ENCODE measurements at regions not wholly inside any gene's neighbourhood (a gene's known extent, or its start where the extent isn't known, plus 50 kb on each side); places are given as distances from the start of the nearest gene placed in this dataset.

DNA sequence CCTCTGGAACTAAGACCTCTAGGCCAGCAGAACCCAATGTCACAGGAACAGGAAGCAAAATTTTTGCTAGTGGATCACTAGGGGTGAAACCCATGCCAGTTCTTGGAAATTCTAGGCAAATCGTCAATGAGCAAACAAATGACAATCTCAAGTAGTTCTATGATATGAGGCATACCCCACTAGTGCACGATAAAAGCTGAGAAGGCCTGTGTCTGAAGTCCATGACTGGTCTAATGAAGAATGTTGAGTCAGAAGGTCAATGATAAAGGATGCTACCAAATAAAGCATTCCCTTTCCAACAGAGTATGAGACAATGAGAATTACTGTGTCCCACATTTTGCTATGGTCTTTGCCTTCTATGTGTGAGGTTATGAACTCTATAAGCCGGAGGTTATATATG, 149.4 kb upstream of the NOX3 start:
- no peak for DNase-seq (ENCODE audit: low spot score)
- TF ChIP-seq, protein P1, sequence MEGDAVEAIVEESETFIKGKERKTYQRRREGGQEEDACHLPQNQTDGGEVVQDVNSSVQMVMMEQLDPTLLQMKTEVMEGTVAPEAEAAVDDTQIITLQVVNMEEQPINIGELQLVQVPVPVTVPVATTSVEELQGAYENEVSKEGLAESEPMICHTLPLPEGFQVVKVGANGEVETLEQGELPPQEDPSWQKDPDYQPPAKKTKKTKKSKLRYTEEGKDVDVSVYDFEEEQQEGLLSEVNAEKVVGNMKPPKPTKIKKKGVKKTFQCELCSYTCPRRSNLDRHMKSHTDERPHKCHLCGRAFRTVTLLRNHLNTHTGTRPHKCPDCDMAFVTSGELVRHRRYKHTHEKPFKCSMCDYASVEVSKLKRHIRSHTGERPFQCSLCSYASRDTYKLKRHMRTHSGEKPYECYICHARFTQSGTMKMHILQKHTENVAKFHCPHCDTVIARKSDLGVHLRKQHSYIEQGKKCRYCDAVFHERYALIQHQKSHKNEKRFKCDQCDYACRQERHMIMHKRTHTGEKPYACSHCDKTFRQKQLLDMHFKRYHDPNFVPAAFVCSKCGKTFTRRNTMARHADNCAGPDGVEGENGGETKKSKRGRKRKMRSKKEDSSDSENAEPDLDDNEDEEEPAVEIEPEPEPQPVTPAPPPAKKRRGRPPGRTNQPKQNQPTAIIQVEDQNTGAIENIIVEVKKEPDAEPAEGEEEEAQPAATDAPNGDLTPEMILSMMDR (conservative IDR thresholded peaks at IDR 0.05; ENCODE audit: low read length): no peak
- TF ChIP-seq EZH2phosphoT487 (IDR thresholded peaks at IDR 0.05; ENCODE audit: borderline replicate concordance, low read depth, low read length): no peak
- Histone ChIP-seq H3K36me3 (ENCODE audit: insufficient read depth, low read length) (no peaks in the 10 kb centered on the region), H2AFZ (ENCODE audit: low read length) (no peak overlapping the region), H3K4me1 (ENCODE audit: insufficient read depth, low read length, poor library complexity, severe bottlenecking) (no peaks in the 10 kb centered on the region), H3K9me2 (ENCODE audit: insufficient read depth, low read length) (no peaks in the 10 kb centered on the region), H4K20me1 (ENCODE audit: insufficient read depth, low read length) (no peaks in the 10 kb centered on the region), H3K79me2 (ENCODE audit: insufficient read depth, low read depth, low read length) (no peaks in the 10 kb centered on the region), H3K9me3 (ENCODE audit: low read length) (no peaks in the 10 kb centered on the region), H3K27ac (ENCODE audit: low read depth, low read length, poor library complexity, severe bottlenecking) (no peak overlapping the region), H3K4me3 (ENCODE audit: low read depth, low read length, poor library complexity, severe bottlenecking) (no peak overlapping the region), H3K4me2 (ENCODE audit: low read length) (no peak overlapping the region)
- intact Hi-C loops (cut with micrococcal nuclease; ENCODE audit: unreplicated experiment): no loop called here
- POLR2A ChIA-PET: interaction anchor here (1.0 kb wide), 1 partner anchor 50 kb away, joined by 3 read pairs; no protein-coding TSS in a partner anchor
- CTCF ChIA-PET (ENCODE audit: unreplicated experiment): no interaction called here
- BruUV-seq (replicated peaks): no TSS peak

DNA sequence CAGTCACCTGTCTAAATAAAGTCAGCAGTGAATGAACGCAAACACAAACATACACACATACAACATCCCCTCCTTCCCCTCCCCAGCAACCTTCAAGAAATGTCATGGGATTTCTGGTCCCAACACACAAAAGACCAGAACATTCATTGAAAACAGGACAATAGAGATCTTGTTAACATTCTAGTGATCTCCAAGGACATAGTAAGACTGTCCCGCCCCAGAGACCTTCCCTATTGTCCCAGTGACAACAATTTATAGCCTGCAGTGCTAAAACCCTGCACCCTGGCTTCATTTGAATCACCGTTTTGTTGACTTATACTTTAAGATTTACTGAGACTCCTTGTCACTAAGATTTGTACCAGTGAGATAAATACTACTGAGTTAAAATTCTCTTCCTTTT, 143.9 kb upstream of the NOX3 start:
- CTCF ChIA-PET (ENCODE audit: unreplicated experiment): no interaction called here
- no TSS peak for BruUV-seq (replicated peaks)

DNA sequence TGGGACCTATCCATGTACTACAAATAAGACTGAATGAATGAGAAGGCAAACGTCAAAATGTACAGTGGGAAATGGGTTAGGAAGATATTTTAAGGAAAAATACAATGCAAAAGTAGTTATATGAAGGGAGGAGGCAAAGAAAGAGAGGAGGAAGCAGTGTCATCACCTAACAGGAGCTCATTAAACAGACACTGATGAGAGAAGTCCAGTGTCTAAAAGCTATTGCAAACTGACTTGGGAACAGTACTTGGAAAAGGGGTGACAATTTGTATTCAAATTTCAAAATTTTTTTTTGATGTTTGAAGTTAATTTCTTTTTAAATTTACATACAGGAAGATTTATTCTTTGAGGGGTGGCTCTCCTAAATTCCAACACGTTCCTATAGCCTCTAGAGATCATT, 143.5 kb upstream of the NOX3 start:
- intact Hi-C loops (cut with micrococcal nuclease; ENCODE audit: unreplicated experiment): no loop called here
- Histone ChIP-seq H3K27ac (ENCODE audit: low read depth, low read length, poor library complexity, severe bottlenecking) (no peak overlapping the region), H2AFZ (ENCODE audit: low read length) (no peak overlapping the region; the same call in 1 of the 2 replicates), H3K4me3 (ENCODE audit: low read depth, low read length, poor library complexity, severe bottlenecking) (no peak overlapping the region), H3K4me1 (ENCODE audit: insufficient read depth, low read length, poor library complexity, severe bottlenecking) (no peaks in the 10 kb centered on the region), H4K20me1 (ENCODE audit: insufficient read depth, low read length) (no peaks in the 10 kb centered on the region), H3K79me2 (ENCODE audit: insufficient read depth, low read depth, low read length) (no peaks in the 10 kb centered on the region), H3K4me2 (ENCODE audit: low read length) (no peak overlapping the region), H3K9me2 (ENCODE audit: insufficient read depth, low read length) (no peaks in the 10 kb centered on the region), H3K9me3 (ENCODE audit: low read length) (no peaks in the 10 kb centered on the region), H3K36me3 (ENCODE audit: insufficient read depth, low read length) (no peaks in the 10 kb centered on the region)
- TF ChIP-seq EZH2phosphoT487 (IDR thresholded peaks at IDR 0.05; ENCODE audit: borderline replicate concordance, low read depth, low read length): no peak
- TF ChIP-seq, protein P1 (conservative IDR thresholded peaks at IDR 0.05; ENCODE audit: low read length): no peak
- CTCF ChIA-PET (ENCODE audit: unreplicated experiment): no interaction called here
- DNase-seq (ENCODE audit: low spot score): no peak
- POLR2A ChIA-PET: no interaction called here
- BruUV-seq (replicated peaks): no TSS peak

More for the DNA sequence above, 143.9 kb upstream of the NOX3 start:
- Histone ChIP-seq H3K9me2 (ENCODE audit: insufficient read depth, low read length) (no peaks in the 10 kb centered on the region), H3K4me3 (ENCODE audit: low read depth, low read length, poor library complexity, severe bottlenecking) (no peak overlapping the region), H3K4me2 (ENCODE audit: low read length) (no peak overlapping the region), H3K36me3 (ENCODE audit: insufficient read depth, low read length) (no peaks in the 10 kb centered on the region), H3K9me3 (ENCODE audit: low read length) (no peaks in the 10 kb centered on the region), H3K4me1 (ENCODE audit: insufficient read depth, low read length, poor library complexity, severe bottlenecking) (no peaks in the 10 kb centered on the region), H4K20me1 (ENCODE audit: insufficient read depth, low read length) (no peaks in the 10 kb centered on the region), H2AFZ (ENCODE audit: low read length) (no peak overlapping the region; the same call in 1 of the 2 replicates), H3K27ac (ENCODE audit: low read depth, low read length, poor library complexity, severe bottlenecking) (no peak overlapping the region), H3K79me2 (ENCODE audit: insufficient read depth, low read depth, low read length) (no peaks in the 10 kb centered on the region)
- DNase-seq (ENCODE audit: low spot score): no peak
- no peak for TF ChIP-seq EZH2phosphoT487 (IDR thresholded peaks at IDR 0.05; ENCODE audit: borderline replicate concordance, low read depth, low read length)
- TF ChIP-seq, protein P1 (conservative IDR thresholded peaks at IDR 0.05; ENCODE audit: low read length): no peak
- intact Hi-C loops (cut with micrococcal nuclease; ENCODE audit: unreplicated experiment): no loop called here
- POLR2A ChIA-PET: no interaction called here

Data from OCI-LY7 (cell line).